GM12873 (cell line): ENCODE measurements at regions not wholly inside any gene's neighbourhood (a gene's known extent, or its start where the extent isn't known, plus 50 kb on each side); places are given as distances from the start of the nearest gene placed in this dataset.

Source experiments
- CTCF ChIP-seq: IDR thresholded peaks from 2 replicates; pipeline ENCODE4 v1.5.1; 2012; ENCODE audit warnings: low read depth, mild to moderate bottlenecking, moderate library complexity, low read length, control low read depth; ENCODE audit not compliant: insufficient read depth; ENCODE audit errors: missing control alignments

GRCh38 chr9:85439791-85440190 is 302.0 kb downstream of the AGTPBP1 start:
- TF ChIP-seq CTCF = no peak

GRCh38 chr9:85433046-85433445 is 308.7 kb downstream of the AGTPBP1 start:
- TF ChIP-seq CTCF = no peak

DNA sequence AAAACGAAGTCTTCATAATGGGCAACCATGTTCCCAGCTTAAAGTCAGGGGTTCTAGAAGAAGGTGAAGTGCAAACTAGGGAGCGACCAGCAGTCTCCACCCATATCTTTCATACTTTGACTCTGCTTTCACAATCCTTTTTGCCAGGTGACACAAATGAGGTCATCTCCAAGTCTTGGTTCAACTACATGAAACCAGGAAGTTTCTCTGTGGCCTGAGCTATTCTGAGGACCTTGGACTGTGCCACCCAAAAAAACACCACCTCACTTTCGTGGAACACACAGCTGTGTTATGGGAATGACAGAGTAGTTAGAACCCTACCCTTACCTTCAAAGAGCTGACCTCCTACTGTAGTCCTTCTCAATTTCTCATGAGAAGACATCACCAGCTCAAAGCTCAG is 309.2 kb downstream of the AGTPBP1 start:
- no peak for TF ChIP-seq CTCF

- TF ChIP-seq CTCF = no peak
Observed at GRCh38 chr9:85431339-85432102, 310.2 kb downstream of the AGTPBP1 start.

- no peak for TF ChIP-seq CTCF
Observed at GRCh38 chr9:85430659-85431338, 311.0 kb downstream of the AGTPBP1 start.

DNA sequence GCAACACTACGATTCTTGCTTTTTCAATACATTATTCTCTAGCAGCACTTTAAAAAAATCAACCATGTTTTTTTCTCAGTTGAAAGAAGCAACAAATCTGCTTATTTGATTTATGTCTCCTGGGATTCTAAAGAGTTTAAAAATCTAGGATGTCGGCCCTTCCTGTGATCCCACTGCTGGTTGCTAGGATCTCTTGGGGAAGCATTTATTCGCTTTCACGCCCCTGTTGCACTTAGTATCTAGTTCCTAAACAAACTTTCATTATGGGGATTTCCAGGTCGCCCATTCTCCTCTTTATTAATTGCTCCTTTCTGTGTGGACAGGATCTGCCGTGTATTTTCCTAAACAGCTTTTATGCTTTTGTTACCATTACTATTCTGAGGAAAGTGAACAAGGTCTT is 313.5 kb downstream of the AGTPBP1 start:
- no peak for TF ChIP-seq CTCF

GRCh38 chr9:85427772-85428171 is 314.0 kb downstream of the AGTPBP1 start:
- TF ChIP-seq CTCF = no peak
